GM19328 (cell line): ENCODE measurements at regions not wholly inside any gene's neighbourhood (a gene's known extent, or its start where the extent isn't known, plus 50 kb on each side); places are given as distances from the start of the nearest gene placed in this dataset.

ENCODE experiments used
- ATAC-seq: cut with Tn5 transposase; IDR thresholded peaks from one replicate; pipeline ENCODE4 v1.9.1; 2021; ENCODE audit warnings: mild to moderate bottlenecking, moderate library complexity; ENCODE audit not compliant: unreplicated experiment

DNA sequence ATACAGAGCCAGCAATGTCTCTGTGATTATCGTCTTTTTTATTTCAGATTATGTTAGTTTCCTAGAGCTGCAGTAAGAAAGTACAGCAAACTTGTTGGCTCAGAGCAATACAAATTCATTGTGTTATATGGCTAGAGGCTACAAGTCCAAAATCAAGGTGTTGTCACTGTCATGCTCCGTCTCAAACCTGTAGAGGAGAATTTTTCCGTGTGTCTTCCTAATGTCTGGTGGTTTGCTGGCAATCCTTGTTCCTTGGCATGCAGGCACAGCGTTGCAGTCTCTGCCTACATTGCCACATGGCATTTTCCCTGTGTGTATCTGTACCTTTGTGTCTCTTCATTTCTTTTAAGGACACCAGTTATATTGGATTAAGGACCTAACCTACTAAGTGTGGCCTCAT, 244.4 kb downstream of the LRRIQ3 start:
- ATAC-seq: no peak

DNA sequence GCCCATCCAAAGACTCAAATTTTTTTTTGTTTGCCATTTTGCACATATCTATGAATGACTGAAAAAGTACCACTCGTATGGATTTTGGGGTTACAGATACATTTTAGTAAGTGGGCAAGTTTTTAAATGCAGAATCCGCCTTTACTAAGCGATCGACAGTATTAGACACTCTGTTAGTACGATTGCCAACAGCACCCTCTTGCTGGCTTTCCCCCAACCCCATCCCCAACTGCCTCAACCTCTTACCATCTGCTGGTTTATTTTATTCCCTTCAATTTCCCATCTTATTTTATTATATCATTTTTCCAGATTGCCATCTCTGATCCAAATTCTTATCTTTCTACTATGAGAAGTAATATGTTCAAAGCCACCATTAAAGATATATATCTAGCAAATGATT, 244.8 kb downstream of the LRRIQ3 start:
- no peak for ATAC-seq

DNA sequence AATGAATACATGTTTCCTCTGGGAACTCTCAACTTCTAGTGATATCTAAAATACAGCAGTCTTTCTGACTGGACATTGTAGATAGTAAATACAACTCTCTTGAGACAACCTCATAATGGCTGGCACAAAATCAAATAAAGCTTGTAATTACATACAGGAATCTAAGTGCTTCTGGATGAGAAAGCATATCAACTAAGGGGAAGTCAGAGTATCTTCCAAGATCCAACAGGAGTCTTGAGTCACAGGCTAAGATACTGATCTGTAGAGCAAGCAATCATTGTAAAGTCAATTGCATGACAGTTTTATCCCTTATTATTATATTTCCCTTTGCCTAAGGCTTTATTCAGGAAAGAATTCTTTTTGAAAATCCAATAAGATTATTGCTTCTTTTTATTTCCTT, 249.9 kb downstream of the LRRIQ3 start:
- no peak for ATAC-seq

DNA sequence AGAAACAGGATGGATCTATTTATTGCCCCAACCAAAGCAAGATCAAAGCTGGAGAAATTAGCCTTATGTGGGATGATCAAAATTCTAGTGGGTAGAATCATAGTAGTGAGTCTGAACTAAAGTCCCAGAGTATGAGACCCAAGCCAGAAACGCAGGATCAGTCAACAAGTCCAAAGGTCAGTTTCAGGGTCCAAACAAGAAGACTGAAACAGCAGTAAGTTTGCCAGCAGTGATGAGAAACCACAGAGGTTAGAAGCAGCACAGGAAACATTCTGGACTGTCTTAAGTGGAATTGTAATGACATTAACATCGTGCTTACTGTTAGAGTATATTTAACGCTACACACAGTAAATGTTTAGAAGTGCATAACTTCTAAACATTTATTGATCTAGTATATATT, 251.0 kb downstream of the LRRIQ3 start:
- ATAC-seq: no peak

DNA sequence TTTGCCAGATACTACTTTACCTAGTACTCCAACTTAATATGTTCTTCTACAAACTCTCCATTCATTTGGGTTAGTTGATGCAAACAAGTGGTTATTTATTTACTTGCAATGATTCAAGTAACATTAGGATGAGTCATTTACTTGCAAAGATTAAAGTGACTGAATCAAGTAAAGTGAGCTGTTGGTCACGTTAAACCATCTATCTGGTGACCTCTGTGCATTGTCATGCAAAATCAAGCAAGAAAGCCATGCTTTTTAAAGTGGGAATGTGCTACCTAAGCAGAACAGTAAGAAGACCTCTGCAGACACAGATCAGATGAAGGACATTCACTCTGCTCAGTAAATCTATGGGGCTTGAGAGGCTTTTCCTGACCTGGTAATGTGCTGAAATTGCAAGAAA, 254.7 kb downstream of the LRRIQ3 start:
- ATAC-seq: no peak

DNA sequence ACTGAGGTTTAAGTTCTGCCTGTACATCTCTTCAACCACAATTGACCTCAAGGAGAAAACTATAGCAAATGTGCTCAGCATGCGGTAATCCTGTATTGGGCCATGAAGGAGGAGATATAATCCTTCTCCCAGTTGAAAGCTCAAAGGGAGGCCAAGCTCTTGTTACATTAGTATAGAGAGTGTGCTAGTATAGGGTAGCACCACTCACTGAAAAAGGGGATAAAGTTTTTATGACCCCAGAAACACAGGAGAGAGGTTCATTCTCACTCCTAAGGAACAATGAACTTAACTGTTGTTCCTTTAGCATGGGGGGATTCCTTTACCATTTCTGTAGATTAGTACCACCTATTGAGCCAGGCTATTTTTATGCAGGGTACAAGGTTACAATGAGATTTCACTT, 267.7 kb downstream of the LRRIQ3 start:
- ATAC-seq: no peak

DNA sequence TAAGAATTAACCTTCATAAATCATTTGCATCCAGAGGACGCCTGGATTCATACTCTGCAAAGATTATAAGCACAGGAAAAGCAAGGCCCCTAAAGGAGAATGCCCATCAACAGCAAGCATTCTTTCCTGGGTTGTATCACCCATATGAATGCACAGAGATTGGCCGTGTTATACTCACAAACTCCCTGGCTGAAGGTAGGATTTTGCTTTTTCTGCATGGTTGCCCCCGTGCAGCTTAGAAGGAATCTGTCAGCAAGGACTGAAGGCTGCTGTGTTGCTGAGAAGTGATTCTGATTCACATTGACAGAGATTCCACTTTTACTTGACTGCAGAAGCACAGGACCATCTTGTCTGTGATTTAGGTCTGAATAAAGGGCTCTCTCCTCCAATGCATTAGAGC, 283.0 kb downstream of the LRRIQ3 start:
- ATAC-seq: no peak

DNA sequence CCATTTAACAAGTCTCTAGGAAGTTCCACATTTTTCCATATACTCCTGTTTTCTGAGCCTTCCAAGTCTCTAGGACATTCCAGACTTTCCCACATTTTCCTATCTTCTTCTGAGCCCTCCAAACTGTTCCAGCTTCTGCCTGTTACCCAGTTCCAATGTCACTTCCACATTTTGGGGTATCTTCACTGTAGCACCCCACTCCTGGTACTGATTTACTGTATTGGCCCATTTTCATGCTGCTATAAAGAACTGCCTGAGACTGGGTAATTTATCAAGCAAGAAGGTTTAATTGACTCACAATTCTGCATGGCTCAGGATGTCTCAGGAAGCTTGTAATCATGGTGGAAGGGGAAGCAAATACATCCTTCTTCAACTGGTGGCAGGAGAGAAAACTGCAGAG, 285.0 kb downstream of the LRRIQ3 start:
- ATAC-seq: no peak

DNA sequence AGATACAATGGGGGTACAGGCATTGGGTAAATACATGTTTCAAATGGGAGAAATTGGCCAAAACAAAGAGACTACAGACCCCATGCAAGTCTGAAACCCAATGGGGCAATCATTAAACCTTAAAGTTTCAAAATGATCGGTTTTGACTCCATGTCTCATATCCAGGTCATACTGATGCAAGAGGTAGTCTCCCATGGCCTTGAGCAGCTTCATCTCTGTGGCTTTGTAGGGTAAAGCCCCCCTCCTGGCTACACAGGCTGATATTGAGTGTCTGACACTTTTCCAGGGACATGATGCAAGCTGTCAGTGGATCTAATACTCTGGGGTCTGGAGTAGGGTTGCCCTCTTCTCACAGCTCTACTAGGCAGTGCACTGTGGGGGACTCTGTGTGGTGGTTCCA, 286.1 kb downstream of the LRRIQ3 start:
- ATAC-seq: no peak

DNA sequence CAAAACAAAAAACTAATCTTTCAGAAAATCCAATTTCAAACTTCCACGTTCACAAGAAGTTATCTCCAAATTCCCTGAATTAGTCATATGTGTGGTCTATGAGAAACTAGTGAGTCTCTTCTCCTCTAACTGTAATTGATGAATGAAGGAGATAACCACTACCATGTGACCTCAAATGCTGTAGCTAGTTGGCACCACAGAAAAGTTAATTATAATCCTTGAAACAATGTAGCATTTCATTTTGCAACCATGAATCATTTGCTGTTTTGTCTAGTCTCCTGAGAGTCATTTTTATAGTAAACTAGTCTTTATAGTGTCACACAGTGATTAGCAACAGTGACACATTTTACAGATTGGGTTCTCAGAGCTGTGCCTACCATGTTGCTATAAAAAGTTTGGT, 287.5 kb downstream of the LRRIQ3 start:
- no peak for ATAC-seq

DNA sequence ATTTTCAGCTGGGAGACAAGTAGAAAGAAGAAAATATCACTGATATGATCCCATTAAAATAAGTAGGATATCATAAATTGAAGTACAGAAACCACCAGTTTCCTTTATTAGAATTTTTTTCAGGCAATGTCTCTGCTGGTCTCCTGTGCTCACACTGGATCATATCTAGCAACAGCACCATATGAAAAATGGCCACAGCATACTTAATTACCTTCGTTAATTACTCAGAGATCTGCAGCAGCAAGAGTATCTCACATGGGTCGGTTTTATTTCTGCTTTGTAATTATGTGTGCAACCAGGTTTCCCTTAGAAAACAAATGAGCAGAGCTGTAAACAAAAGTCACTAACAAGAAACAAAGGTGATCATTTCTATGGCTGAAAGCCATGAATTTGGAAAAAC, 287.9 kb downstream of the LRRIQ3 start:
- no peak for ATAC-seq

DNA sequence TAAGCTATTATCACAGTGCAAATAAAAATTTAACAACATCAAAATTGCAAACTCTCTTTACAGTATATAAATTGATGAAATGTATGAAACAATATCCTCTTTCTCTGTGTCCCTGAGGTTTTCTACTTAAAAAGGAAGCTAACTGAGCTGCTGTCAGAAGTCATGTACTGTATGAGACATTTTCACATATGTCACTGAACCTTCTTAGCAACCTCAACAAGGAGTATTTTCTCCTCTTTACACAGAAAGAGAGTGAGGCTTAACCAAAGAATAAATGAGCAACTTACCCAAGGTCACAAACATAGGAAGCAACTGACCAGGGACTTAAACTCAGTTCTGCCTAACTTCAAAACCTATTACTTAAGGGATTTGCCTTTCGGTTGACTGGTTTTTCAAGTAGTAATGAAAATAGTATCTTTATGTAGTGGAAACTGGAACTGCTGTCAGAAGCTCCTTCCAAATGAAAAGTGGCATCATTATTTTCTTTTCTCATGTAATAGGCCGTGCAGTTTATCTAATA, 288.9 kb downstream of the LRRIQ3 start:
- no peak for ATAC-seq

DNA sequence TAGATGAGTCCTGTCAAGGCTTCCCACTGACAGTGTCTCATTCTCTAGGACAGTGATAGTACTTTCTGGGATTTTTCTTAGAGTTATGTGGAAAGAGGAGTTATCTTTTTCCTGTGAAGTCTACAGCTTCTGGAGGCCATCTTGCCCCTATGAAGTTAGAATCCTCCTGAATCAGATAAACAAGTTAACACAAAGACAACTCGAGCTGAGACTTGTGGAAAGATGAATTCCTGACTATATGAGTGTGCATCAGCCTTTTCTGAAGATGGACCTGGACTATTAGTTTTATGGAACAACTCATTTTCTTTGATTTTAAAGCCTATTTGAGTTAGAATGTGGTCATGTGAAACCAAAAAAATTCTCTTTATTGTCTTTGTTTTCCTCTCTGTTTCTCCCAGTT, 290.9 kb downstream of the LRRIQ3 start:
- ATAC-seq: no peak

DNA sequence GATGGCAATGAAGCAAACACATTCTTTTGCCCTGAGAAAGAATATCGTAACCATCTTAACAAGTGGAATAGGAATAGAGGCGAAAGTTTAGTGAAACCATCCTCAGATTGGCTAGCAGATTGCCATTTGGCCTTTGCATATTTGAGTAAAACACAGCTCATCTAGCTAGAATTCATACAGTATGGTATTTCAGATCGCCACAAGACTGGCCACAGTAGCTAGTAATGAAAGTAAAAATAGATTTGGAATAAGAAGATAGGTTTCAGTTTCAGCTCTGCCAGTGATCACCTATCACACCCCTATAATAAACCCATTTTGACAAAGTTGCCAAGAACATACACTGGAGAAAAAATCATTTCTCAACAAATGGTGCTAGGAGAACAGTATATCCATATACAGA, 294.9 kb downstream of the LRRIQ3 start:
- no peak for ATAC-seq

DNA sequence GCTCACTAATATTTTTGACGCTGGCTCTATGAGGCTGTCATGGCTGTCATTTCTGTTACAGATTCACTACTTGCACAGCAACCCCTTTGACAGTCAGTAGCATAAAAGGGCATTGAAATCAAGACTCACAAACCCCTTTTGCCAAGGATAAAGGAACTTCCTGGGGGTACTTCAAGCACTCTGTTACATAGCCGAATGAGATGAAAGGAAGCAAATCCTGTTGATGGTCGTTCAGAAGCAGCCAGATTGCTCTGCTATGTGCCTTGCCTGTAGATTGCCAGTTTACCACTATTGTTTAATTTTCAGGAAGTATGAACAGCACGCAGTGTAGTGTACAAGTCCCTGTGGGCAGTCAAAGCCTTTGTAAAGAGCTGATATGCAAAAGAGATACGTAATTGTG, 296.2 kb downstream of the LRRIQ3 start:
- no peak for ATAC-seq

DNA sequence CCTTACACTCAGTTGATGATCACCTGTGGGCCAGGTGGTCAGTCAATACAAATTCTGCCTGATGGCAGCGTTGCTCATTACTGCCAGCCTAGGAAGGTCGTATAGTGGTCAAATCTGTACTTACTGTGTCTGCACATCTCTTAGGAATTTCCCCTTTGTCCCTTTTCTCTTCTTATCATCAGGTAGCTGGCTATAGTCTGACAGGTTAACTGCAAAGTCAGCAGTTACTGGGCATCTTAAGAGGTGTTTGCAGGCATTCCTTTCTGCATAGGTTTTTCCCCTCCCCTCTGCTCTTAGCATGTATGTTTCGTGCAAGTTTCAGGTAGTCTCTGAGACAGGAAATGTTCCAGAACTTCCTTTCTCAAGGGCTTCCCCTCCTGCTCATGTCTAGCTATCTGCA, 298.7 kb downstream of the LRRIQ3 start:
- ATAC-seq: no peak

DNA sequence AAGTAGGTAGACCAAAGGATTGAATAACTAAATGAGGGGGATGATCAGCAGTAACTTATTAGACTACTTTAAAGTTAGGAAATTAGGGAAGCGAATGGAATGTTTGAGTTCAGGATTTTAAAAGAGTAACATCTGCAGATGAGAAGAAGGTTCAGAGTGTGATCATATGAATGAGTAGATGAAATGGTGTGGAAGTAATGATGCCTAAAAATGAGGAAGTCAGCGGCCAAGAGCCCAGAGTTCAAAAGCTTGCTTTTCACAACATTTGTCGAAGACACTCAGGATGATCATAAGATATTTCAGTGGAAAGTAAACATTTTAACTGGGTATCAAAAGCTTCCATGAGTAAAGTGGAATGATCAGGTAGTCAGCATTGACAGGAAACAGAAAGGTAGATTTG, 299.4 kb downstream of the LRRIQ3 start:
- no peak for ATAC-seq

DNA sequence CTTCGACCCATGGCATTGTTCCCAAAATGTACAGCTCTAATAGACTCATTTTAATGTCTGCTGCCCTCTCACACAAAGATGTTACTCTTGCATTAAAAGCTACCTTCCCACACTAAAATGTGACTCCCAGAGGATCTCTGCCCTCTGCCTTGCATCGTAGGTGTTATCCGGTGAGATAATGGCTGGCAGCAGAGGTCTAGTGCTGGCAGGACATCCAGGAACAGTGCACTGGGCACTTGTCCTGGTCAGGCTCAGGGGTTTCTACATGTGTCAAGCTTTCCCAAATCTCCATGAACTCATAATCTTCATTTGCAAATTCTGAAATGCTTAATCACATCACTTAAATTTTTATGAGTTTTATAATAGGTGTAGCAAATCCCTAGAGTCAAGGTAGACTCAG, 310.6 kb downstream of the LRRIQ3 start:
- ATAC-seq: no peak

DNA sequence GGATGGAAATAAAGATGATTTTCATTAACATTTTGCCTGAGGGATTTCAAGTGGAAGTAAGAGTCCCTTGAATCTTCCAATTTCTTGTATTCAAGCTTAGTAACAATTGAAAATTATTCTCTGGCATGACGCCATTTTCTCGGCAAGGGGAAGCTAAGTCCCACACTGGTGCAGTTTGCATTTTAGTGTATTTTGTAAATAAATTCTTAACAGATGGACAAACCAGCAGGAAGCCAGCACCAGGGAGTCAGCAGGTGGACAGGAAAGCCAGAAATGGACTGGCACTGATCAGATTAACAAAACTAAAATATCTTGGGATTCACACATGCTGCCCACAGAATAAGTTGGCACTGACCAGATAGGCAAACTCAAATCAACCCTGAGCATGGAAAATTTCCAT, 311.3 kb downstream of the LRRIQ3 start:
- no peak for ATAC-seq

DNA sequence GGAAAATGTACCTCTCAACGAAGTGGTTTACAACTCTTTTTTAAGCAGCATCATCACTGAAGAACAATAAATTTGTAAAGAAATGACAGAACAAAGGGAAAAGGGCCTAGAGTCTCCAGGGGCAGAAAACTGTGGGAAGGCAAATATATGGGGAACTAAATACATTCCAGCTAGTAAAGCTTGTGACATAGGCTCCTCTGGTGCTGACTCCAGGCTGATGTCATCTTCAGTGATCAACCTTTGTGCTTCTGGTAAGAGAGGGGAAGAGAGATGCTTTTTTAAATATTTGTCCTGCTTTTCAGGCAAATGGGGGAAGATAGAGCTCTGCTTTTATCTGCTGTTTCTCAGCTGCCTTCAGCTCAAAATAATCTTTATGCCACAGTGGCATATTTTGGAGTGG, 323.2 kb downstream of the LRRIQ3 start:
- no peak for ATAC-seq

DNA sequence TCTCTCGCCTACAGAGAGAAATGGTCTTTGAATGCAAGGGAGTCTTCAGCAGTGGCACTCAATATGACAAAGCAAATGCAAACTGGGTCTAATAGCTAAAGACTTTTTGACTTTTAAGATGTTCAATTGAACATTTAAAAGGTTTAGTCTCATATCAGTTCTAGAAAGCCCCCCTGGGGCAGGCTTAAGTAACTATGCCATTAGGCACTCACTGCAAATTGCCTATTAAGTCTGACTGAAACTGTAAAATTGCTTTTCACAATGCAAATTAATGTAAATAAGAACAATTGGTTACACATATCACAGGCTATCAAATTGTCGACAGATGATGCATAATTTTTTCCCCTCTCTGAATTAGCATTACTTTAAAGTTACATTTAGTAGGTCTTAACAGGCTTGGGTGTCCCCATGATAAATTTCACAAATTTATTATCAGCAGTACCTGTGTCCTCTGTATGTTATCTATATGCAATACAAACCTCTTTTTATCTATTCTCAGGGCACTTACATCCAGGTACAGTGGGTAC, 329.1 kb downstream of the LRRIQ3 start:
- ATAC-seq: no peak

DNA sequence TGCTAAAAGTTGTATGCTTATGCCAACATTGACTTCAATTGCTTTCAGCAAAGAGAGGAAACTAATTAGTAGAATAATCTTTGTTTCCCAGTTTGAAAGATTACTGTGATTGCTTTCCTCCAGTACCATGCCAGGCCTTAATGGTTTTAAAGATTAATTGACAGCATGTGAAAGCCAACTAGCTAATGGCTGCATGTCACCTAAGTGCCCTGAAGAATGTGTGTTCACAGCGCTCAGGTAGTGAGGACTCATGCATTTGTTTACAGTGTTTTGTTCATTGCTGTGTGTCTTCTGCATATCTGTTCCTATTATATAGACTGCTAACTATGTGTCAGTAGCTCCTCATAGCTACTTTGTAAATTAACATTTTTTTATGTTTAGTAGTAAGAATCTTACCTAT, 335.6 kb downstream of the LRRIQ3 start:
- ATAC-seq: no peak

DNA sequence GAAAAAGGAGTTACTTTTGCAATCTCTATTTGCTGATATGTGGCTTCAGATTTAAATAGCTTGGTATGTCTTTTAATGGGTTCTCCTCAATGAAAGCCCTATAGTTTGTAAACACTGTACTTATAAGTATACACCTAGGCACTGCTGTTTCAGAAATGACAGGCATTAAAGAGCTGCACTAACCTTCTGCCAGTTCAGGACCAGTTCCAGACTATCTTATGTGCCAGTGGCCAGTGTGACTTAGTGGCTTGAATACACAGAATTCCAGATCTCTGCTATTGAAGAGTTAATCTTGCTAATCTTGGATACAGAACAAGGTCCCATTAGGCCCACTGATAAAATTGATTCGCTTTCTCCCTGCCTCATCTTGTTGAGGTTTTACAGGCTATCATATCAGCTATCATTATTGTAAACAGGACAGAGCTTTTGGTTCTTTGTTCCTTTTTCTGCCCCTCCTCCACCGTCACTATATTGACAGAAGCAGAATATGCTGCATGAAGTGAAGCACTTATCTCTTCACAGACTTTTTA, 337.5 kb downstream of the LRRIQ3 start:
- ATAC-seq: no peak
